Islet precursor cell (in vitro differentiated cells): ENCODE measurements at regions not wholly inside any gene's neighbourhood (a gene's known extent, or its start where the extent isn't known, plus 50 kb on each side); places are given as distances from the start of the nearest gene placed in this dataset.
"Not testable (repeated sequence)": the region's sequence is repeated elsewhere in the genome, so short reads cannot be mapped to it uniquely, and the experiment has no call there.

Experiments
- DNase-seq: peaks from one replicate; pipeline ENCODE4 v3.0.0-alpha.2; 2018

- no peak for DNase-seq
Measured at GRCh38 chr7:33792547-33793105, 112.7 kb upstream of the BMPER start.

- peak; percentile 2 for DNase-seq
Measured at GRCh38 chr7:33793616-33794015, 111.7 kb upstream of the BMPER start.

- DNase-seq = no peak
Measured at GRCh38 chr7:33794419-33794818, 110.9 kb upstream of the BMPER start.

- peak; percentile 11 for DNase-seq
Measured at GRCh38 chr7:33794959-33795358, 110.4 kb upstream of the BMPER start.

- no peak for DNase-seq
Measured at GRCh38 chr7:33796538-33796937, 108.8 kb upstream of the BMPER start.

GRCh38 chr7:33797512-33797911, 107.8 kb upstream of the BMPER start:
- not testable (repeated sequence) for DNase-seq

GRCh38 chr7:33798686-33799325, 106.5 kb upstream of the BMPER start:
- peak; percentile 85 for DNase-seq

GRCh38 chr7:33799766-33800165, 105.6 kb upstream of the BMPER start:
- peak; percentile 36 for DNase-seq

GRCh38 chr7:33802600-33802999, 102.7 kb upstream of the BMPER start:
- no peak for DNase-seq

- DNase-seq = peak; percentile 48
Measured at GRCh38 chr7:33804140-33804660, 101.1 kb upstream of the BMPER start.

- peak; percentile 35 for DNase-seq
Measured at GRCh38 chr7:33805630-33806233, 99.6 kb upstream of the BMPER start.

GRCh38 chr7:33806298-33807154, 98.8 kb upstream of the BMPER start:
- DNase-seq = peak; percentile 81

- peak; percentile 31 for DNase-seq
Measured at GRCh38 chr7:33807155-33807530, 98.2 kb upstream of the BMPER start.

GRCh38 chr7:33807779-33808482, 97.4 kb upstream of the BMPER start:
- peak; percentile 65 for DNase-seq

- DNase-seq = peak; percentile 12
Measured at GRCh38 chr7:33809228-33809627, 96.1 kb upstream of the BMPER start.

GRCh38 chr7:33810356-33810755, 95.0 kb upstream of the BMPER start:
- DNase-seq = peak; percentile 12

GRCh38 chr7:33813331-33813730, 92.0 kb upstream of the BMPER start:
- no peak for DNase-seq

GRCh38 chr7:33814400-33814799, 90.9 kb upstream of the BMPER start:
- no peak for DNase-seq

- no peak for DNase-seq
Measured at GRCh38 chr7:33814936-33815335, 90.4 kb upstream of the BMPER start.

GRCh38 chr7:33815336-33815735, 90.0 kb upstream of the BMPER start:
- no peak for DNase-seq

GRCh38 chr7:33816106-33816505, 89.2 kb upstream of the BMPER start:
- no peak for DNase-seq

- no peak for DNase-seq
Measured at GRCh38 chr7:33819658-33820057, 85.7 kb upstream of the BMPER start.

- DNase-seq = no peak
Measured at GRCh38 chr7:33820206-33820605, 85.1 kb upstream of the BMPER start.
